SKM-1 treated with dmso at 0.1 percent for 144 hours (cell line): ENCODE measurements at regions not wholly inside any gene's neighbourhood (a gene's known extent, or its start where the extent isn't known, plus 50 kb on each side); places are given as distances from the start of the nearest gene placed in this dataset.

Experiments
- DNase-seq: peaks from one replicate; lab custom pipeline; 2025; ENCODE audit not compliant: unreplicated experiment; lab: John Stamatoyannopoulos, UW

DNA sequence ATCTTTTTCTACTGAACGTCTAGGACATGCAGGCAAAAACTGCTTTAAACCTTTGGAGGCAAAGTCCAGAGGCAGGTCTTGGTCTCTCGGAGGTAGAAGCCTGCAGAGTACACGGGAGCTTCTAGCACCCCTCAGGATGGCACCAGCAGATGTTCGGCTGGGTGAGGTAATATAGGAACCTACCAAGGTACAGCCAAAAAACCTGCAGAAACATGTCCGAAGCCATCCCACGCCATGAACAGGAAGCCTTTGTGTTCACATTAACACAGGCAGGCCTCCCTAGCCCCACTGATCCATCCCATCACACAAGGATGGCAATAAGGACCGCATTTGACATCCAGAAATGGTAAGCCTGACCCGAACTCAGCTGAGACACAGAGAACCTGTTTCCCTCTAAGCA lies 157.9 kb upstream of the HES1 start:
- no peak for DNase-seq

DNA sequence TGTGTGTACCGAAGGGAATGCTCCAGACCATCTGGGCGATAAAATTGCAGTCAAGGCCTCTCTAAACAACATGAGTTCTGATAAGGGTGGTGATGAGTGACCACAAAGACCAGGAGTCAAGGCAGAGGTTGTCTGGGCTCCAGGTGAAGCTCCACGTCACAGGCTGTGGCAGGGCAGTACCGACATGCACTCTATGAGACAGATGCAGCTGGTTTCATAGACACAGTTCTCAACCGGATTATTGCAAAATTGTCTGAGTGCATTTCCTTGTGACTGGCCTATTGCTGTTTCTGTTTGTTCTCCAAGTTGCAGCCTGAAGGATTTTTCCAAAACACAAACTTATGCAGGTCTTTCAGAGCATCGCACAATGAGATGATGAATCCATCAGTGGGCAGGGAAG lies 157.5 kb upstream of the HES1 start:
- no peak for DNase-seq

DNA sequence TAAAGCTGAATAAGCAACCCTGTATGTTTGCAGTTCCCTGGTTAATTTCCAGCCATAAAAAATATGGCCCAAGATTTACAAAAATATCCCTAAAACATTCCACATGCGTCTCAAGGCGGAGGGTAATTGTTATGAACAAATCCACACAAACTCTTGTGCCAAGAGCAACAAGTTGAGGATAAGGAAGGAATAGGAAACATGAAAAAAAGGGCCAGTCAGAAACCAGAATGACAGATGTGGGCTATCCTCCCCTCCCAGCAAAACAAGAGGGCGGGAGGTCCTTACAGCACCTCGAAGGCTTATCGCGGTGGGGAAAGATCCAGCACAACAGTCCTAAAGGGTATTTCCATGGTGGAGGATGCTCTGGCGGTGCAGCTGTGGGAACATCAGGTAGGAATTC lies 155.6 kb upstream of the HES1 start:
- DNase-seq = no peak

DNA sequence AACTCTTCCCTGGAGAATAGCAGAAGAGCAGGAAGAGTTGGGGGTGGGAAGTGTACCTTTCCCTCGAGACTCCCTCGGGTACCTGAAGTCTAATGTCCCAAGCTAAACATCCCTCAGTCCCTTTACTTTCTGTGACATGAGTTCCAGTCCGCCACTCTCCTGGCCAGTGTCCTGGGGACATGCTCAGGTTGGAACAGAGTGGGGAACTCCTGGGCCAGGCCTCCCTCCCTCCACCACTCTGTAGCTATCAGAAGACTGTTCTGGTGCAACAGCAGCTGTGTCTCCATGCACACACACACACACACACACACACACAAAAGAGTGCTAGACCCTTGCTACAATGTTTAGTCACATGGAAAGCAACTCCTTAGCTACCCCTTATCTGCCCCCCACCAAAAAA lies 155.0 kb upstream of the HES1 start:
- DNase-seq = no peak

DNA sequence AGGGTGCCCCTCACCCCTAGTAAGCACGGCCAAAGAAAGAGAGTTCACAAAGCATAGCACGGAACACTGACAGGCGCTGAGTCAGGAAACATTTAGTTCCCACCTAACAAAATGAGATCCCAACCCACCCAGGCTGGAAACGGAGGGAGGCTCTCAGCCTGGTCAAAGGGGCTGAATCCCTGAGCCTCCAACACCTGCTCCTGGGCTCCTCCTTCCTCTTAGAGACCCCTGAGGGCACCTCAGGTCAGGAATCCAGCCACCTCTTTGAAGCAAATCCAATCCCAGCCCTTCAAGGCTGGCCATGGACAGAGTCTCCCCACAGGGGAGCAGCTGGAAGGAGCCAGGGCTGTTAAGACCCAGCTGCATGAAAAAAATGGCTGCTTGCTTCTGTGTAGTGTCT lies 154.4 kb upstream of the HES1 start:
- DNase-seq = no peak

DNA sequence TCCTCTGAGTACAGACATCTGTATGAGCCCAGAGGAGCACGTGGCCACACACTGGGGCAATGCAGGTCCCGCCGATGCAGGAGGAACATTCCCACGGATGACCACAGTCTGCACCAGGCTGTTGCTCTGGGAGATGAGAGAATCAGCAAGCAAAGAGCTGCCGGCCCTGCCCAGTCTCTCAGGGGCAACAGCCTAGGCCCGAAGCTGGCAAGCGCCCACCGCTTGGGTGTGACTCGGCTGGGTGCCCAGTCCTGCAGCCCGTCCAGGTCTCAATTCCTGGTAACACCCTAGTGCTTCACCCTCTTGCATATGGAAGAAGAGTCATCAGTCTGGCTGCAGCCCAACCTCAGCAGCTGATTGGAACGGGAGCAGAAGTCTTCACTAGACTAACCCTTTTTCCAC lies 153.7 kb upstream of the HES1 start:
- DNase-seq = no peak

DNA sequence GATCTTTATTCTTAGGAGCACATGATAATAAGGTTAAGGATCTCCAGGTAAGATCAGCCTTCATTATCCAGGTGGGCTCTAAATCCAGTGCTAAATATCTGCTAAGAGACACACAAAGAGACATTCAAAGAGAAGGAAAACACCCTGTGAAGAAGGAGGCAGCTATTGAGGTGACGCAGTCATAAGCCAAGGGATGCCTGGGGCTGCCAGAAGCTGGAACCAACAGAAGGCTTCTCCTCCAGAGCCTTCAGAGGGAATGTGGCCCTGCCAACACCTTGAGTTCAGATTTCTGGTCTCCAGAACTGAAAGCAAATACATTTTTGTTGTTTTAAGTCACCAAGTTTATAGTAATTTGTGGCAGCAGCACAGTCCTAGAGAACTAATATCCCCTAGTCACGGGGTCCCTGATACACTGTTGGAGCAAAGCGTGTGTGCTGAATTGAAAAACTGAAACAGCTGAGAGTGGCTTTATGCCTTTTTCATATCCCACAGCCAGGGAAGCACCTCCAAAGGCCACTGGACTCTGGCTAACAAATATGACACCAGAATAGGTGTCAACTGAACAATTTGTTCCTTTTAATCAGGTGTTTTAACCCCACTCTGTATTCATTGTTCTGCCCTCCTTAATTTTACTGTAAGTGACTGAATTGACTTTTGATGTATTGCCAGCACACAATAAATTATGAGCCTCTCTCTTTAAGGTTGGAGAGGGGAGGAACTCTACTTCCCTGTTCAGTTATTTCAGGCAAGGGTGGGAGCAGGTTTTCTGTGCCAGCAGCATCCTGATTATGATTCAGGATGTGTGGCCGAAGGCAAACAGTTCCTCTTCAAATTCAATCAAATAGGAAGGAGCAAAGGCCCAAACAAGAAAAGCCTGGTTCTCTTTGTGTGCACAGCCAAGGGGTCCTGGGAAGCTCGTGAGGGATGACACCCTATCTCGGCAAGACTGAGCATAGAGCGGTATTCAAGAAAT lies 151.8 kb upstream of the HES1 start:
- DNase-seq = no peak

DNA sequence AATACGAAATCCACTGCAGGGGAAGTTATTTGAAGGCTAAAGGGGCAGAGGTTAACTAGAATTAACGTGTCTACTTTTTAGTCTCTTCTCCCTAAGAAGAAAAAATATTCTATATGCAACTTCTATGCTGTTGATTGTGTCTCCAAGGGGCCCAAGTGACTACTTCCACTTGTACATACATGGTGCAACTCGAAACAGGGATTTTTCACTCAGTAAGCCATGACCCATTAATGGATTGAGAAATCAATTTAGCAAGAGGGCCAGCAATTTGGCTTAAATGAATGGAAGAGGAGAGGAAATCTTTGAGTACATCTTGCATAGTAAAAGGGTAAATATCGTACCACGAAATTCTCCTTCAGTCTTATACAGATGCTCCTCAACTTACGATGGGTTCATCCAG lies 151.1 kb upstream of the HES1 start:
- DNase-seq = no peak

DNA sequence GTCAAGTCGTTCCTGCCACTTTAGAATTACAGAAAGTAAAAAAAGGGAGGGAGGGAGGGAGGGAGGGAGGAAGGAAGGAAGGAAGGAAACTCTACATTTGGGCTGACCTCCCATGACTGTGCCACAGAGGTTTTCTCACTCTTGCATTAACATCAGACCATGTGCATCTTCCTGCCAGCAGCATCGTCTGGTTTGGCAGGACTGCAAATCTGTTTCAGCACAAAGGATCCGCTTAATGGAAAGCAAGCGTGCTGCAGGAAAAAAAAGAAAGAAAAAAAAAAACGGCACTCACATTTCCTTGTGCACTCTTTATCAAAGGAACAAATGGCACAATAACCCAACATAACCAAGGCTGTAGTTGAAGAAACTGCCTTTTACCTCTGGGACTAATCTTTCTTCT lies 148.8 kb upstream of the HES1 start:
- DNase-seq = no peak

DNA sequence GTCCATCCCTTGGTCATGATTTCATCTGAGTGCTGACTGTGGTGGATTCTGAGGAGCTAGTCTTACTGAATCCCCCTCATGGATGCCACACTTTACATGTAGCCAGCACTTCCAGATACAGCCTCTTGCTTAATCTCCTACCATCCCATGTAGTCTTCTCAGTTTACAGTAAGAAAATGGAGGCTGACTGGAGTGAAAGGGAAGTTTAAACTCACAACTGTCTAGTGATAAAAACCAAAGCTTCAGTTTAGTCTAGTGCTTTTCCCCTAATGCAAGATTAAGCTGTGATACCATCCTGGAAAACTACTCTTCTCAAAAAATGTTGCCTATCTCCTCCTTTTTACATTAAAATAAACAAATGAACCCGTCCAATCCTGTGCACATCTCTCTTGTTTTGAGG lies 146.8 kb upstream of the HES1 start:
- DNase-seq = no peak

DNA sequence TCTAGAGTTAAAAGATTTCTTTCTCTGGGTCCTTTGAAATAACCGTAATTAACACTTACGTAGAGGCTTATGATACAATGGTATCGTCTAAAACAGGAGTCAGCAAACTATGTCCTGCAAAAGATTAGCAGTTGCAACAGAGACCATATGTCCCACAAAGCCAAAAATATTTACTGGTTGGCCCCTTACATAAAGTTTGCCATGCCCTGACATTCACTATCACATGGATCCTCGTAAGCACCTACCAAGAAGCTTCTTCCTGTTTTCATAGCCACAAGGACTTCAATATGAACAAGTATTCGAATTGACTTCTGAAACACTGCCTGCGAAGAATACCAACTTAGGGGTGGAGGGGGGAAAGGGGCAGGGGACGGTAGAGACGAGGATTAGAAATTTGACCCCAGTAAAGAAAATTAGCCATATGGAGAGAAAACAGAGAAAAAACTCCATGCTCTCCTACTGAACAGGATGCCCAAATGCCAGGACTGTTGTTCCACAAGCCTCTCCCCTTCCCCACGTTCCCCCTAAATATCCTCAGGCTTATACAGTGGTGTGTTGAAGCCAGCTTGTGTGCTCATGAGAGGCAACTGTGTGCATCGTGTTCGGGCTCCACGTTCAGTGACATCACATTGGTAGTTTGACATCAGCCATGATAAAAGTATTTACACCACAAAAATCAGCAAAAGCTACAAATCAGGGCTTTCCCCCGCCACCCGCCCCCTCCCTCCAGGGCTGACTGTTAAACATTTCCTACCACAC lies 144.1 kb upstream of the HES1 start:
- no peak for DNase-seq

DNA sequence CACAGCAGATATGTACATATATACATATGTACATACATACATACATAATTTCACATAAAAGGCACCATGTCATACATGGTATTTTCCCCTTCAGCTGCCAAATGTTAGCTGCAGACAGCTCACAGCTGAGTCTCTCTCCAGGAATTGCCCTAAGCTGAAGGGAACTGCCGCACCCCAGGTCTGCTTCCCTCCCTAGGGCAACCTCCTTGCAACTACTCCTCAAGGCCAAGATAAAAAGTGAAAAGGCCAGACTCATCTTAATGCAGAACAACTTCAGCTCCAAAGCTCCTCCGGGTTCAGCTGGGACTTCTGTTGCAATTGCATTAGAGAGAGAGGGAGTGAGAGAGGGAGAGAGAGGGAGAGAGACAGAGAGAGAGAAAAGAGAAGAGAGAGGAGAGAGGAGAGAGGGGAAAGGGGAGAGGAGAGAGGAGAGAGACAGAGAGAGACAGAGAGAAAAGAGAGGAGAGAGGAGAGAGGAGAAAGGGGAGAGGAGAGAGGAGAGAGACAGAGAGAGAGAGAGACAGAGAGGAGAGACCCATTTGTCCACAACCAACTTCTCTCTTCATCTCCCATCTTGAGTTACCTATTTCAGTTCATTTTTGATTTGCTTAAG lies 143.4 kb upstream of the HES1 start:
- no peak for DNase-seq

DNA sequence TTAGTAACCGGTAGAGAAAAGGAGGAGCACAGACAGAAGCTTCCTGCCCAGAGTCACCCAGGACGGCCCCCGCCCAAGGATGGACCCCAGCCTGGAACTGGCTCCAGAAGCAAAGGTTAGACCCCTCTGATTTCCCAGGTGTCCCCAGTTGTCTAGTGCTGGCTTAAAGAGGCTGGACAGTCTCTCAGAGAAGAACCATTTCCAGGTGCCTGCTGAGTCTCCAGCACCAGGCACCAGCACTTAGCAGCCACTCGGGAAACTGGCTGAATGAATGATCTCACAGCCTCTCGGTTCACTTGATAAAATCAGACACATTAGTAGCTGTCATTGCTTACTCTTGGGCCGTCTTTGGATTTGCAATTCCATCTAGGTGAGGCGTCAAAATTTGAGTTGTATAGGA lies 139.7 kb upstream of the HES1 start:
- DNase-seq = no peak

DNA sequence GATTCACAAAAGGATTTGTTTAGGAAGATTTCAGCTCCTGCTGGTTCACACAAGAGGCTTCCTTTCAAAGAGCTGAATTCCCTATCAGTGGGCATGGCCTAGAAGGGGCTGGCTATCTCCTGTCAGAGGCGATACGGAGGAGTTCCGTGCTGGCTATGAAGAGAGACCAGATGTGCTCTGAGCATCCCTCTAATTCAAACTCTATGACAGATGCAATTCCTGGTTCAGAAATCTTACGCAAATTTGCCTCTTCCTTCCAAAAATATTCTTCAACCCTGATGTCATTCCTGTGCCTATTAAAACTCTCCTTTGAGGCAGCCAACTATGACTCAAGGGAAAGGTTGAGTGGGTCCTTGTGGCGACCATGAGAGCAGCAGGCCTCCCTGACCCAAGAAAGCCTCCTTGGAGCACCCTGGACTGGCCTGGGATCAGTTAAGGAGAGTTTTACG lies 139.3 kb upstream of the HES1 start:
- DNase-seq = no peak

DNA sequence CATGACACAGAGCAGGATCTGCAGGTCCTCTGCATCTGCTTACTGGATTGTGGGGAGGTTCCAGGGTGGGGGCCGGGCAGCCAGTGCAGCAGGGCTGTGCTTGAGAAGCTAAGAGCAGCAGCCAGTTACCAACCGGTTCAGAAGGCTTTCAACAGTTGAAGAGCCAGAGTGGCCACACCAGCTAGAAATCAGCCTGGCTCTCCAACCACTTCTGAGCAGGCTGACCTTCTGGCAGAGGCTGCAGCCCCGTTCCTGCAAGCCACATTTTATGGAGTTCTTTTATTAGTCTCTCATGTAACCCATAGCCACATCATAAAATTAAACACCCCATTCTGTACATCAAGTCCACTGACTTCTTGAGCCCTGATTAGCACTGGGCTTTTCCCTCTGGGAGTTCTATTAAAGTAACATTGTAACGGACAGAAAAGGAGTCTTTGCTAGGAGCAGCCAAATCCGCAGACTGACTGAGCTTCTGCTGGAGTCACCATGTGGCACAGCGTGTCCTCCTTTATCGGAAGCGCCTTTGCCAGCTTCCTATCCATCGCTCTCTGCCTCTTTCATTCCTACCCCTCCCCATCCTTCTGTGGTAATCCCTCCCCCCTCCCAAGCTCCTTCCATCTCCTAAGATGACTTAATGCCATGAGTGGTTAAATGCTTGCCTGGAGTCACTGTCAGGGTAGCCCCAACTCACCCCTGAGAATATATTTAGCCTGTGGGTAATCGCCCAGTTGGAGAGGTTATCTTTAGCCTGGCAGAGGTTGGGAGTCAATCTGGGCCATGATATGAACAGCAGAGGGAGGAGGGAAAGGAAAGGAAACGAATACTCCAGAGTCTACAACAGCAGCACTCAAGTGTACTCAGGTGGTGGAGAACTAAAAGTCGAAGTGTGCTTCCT lies 138.5 kb upstream of the HES1 start:
- no peak for DNase-seq

DNA sequence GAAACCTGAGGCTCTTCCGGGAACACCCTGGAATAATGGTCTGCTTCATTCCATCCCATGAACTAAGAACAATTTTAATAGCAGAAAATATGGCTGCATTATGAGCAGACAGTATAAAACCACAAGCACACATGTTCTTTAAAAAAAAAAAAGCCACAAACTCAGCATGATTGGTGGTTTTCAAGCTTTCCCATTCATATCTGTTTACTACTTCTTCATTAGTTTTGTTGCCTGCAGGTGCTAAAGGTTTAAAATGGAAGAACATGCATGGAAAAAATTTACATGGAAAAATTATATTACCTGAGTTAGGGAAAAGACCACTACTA lies 137.9 kb upstream of the HES1 start:
- no peak for DNase-seq

DNA sequence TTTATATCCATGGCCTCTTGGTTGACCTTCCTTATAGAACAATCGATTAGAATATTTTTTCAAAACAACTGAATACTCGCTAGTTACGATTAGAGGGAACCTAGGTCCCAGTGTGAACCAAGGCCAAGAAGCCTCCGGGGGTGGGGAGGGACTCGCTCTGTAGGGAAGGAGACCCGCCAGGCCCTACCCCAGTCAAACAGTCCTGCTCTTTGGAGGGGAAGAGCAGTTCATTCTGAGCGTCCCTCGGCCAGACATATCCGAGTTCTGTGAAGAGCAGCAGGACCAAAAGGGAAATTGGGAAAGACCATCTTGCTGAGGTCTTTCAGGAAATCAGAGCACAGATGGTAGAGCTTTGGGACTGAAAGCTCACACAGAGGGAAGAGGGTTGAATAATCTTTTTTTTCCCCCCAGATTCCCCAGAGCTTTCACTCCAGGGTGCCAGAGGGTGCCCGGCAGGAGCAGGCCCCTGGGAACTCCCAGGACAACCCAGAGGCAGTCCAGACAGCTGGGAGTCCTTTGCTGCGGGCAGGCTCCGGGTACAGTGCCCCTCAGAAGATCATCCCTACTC lies 137.2 kb upstream of the HES1 start:
- no peak for DNase-seq

DNA sequence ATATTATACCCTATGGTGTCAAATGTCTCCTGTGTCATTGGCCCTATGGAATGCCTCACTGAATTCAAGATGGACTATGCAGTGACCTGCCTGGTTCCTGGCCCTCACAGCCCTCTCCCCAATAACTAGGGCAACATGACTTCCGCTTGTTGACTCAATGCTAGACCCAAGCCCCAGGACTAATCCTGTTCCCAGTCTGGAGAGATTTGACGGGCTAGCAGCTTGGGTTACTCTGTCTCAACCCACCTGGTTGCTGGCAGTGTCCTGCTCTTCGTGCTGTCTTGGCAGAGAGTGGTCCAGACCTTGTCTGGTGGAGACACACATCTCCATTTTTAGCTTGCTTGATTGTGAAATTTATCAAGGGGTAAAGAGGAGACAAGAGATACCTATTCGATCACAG lies 135.8 kb upstream of the HES1 start:
- DNase-seq = no peak

DNA sequence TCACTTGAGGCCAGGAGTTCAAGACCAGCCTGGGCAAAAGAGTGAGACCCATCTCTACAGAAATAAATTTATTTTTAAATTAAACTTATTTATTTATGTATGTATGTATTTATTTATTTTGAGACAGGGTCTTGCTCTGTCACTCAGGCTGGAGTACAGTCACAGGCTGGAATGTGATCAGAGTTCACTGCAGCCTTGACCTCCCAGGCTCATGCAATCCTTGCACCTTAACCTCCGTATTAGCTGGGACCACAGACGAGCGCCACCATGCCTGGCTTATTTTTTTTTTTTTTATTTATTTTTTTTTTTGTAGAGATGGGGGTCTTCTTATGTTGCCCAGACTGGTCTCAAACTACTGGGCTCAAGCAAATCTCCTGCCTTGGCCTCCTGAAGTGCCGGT lies 135.2 kb upstream of the HES1 start:
- no peak for DNase-seq

DNA sequence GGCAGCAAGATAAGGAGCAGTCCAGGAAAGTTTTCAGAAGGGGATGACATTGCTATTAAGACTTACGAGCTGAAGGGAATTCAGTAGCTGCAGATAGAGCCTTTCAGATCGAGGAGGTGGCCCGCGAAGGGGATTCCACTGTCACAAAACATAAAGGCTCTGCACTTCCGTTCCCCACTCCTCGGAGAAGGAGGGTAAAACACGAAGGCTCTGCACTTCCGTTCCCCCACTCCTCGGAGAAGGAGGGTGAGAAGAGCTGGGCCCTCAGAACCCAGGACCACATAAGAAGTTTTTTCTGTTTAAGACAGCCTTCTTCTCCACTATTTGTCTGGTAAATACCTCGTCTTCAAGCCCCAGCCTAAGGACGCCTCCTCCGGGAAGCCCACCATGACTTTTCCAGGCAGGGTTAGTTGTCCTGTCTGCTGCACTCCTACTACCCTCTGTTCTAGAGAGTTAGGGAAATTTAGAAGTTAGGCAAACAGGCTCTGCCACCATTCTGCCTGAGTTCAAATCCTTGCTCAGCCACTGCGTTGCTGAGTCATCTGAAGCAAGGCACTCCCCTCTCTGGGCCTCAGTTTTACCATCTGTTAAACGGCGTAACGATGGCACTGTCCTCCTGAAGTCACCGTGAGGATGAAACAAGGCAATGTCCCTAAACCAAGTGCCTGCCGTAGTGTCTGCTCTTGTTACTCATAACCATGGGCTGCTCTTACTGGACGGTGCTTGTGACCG lies 134.1 kb upstream of the HES1 start:
- no peak for DNase-seq
